Left lung (tissue), 4 donors: ENCODE measurements at regions not wholly inside any gene's neighbourhood (a gene's known extent, or its start where the extent isn't known, plus 50 kb on each side); places are given as distances from the start of the nearest gene placed in this dataset.

Experiments
- ATAC-seq: fragments of 200-7000 bp; cut with Tn5 transposase; one replicate; pipeline ENCODE4 v1.9.1; 2020; ENCODE audit warnings: moderate library complexity
- DNase-seq, 4 donors: peaks; one replicate each; pipeline ENCODE4 v3.0.0-alpha.2; 2013 to 2020
- H3K27ac ChIP-seq, 2 donors: fragments of 200-600 bp; sonication (generic) in 1 of 2; one replicate each; pipeline versions ENCODE4 v1.5.0 to v1.8.0; 2020 to 2021
- H3K27me3 ChIP-seq, 2 donors: fragments of 200-600 bp; sonication (generic) in 1 of 2; one replicate each; pipeline versions ENCODE4 v1.5.0 to v1.8.0; 2020 to 2021
- H3K36me3 ChIP-seq, 2 donors: fragments of 200-600 bp; sonication (generic) in 1 of 2; one replicate each; pipeline versions ENCODE4 v1.5.0 to v1.8.0; 2020 to 2021
- H3K4me1 ChIP-seq, 2 donors: fragments of 200-600 bp; one replicate each; pipeline ENCODE4 v1.8.0; 2021
- H3K4me3 ChIP-seq, 2 donors: fragments of 200-600 bp; sonication (generic) in 1 of 2; one replicate each; pipeline versions ENCODE4 v1.5.0 to v1.8.0; 2020 to 2021; ENCODE audit warnings: mild to moderate bottlenecking in 1 of 2
- H3K9me3 ChIP-seq, 2 donors: fragments of 200-600 bp; sonication (generic) in 1 of 2; one replicate each; pipeline versions ENCODE4 v1.5.0 to v1.8.0; 2020 to 2021
- intact Hi-C, 2 donors: fragments of 100-400 bp; cut with DNase I; formaldehyde crosslinking; loops; one replicate each; pipeline versions ENCODE4 v1.11.2 to v1.14.2; 2022
- TF ChIP-seq, protein P1 (sequence below), 2 donors: fragments of 200-600 bp; sonication (generic) in 1 of 2; IDR thresholded peaks; one replicate each; pipeline versions ENCODE4 v1.5.0 to v1.8.0; 2021; ENCODE audit warnings: antibody characterized with exemption in 2 of 2
- donor health status: DM: no; HTN: yes; CAD: no.
- donor health status: DM: no; HTN: no; CAD: no.

DNA sequence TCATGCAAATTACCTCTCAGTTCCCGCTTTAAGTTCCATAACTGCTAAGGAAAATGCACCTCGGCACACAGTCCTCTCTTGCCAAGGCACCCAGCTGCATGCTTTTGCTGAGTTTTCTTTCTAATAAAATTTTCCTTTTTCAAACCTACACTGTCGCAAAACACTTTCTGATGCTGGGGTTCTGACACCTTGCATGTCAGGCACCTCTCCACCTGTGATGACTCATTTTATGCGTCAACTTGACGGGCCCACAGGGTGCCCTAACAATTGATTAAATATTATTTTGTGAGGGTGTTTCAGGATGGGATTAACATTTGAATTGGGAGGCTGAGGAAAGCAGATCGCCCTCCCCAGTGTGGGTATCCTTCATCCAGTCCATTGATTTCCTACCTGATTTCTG, 291.0 kb upstream of the STS start:
- no peaks in the 10 kb centered on the region for H3K36me3 ChIP-seq
- peaks cover 0 to 11% of the 10 kb centered on the region in 2 donors for H3K9me3 ChIP-seq
- no peak for DNase-seq
- H3K27me3 ChIP-seq = no peaks in the 10 kb centered on the region
- intact Hi-C loops = no loop called here
- H3K4me3 ChIP-seq = no peak overlapping the region
- TF ChIP-seq, protein P1, sequence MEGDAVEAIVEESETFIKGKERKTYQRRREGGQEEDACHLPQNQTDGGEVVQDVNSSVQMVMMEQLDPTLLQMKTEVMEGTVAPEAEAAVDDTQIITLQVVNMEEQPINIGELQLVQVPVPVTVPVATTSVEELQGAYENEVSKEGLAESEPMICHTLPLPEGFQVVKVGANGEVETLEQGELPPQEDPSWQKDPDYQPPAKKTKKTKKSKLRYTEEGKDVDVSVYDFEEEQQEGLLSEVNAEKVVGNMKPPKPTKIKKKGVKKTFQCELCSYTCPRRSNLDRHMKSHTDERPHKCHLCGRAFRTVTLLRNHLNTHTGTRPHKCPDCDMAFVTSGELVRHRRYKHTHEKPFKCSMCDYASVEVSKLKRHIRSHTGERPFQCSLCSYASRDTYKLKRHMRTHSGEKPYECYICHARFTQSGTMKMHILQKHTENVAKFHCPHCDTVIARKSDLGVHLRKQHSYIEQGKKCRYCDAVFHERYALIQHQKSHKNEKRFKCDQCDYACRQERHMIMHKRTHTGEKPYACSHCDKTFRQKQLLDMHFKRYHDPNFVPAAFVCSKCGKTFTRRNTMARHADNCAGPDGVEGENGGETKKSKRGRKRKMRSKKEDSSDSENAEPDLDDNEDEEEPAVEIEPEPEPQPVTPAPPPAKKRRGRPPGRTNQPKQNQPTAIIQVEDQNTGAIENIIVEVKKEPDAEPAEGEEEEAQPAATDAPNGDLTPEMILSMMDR (IDR thresholded peaks at IDR 0.05) = no peak
- ATAC-seq = no peak
- no peaks in the 10 kb centered on the region for H3K4me1 ChIP-seq
- H3K27ac ChIP-seq = no peak overlapping the region

DNA sequence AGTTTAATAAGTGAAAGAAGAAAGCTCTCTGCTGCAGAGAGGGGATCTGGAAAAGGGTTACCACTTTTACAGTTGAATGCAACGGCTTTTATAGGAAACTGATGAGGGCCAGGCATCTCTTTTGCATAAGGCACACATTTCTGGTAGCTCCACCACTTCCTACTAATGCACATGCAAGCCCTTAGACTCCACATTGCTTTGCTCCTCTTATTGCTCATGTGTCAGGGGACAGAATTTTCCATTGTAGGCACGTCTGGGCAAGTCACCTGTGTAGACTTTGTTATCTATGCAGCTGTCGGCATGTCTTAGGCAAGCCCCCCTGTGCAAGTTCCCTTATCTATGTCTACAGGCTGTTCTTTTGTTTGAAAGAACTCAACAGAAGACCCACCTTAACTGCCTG, 294.6 kb upstream of the STS start:
- TF ChIP-seq, protein P1 (IDR thresholded peaks at IDR 0.05) = no peak
- no peaks in the 10 kb centered on the region for H3K27me3 ChIP-seq
- intact Hi-C loops = no loop called here
- no peaks in the 10 kb centered on the region for H3K36me3 ChIP-seq
- no peak overlapping the region for H3K4me3 ChIP-seq
- no peaks in the 10 kb centered on the region for H3K9me3 ChIP-seq
- DNase-seq = no peak
- H3K4me1 ChIP-seq = no peaks in the 10 kb centered on the region
- ATAC-seq = no peak
- no peak overlapping the region for H3K27ac ChIP-seq

DNA sequence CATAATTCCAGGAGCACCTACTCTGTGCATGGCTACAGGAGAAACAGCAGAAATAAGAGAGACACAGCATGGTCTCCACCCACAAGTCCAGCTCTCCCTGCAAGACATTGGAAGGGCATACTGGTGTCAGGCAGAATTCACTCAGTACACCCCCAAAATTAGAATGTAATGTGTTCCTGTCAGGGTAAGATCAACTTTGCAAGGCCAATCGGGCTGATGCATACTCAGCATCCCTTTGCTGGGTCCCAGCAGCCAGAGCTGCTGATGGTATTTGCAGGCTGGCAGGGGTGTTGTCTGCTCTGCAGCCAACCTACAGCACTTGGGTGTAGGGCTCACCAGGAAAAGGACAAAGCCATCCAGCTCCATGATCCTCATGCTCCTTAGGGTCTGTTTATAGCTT, 295.4 kb upstream of the STS start:
- TF ChIP-seq, protein P1 (IDR thresholded peaks at IDR 0.05) = no peak
- DNase-seq (no peak), ATAC-seq (no peak)
- Histone ChIP-seq H3K4me1 (no peaks in the 10 kb centered on the region), H3K27me3 (no peaks in the 10 kb centered on the region), H3K9me3 (no peaks in the 10 kb centered on the region), H3K27ac (no peak overlapping the region), H3K4me3 (no peak overlapping the region), H3K36me3 (no peaks in the 10 kb centered on the region)
- intact Hi-C loops = no loop called here

DNA sequence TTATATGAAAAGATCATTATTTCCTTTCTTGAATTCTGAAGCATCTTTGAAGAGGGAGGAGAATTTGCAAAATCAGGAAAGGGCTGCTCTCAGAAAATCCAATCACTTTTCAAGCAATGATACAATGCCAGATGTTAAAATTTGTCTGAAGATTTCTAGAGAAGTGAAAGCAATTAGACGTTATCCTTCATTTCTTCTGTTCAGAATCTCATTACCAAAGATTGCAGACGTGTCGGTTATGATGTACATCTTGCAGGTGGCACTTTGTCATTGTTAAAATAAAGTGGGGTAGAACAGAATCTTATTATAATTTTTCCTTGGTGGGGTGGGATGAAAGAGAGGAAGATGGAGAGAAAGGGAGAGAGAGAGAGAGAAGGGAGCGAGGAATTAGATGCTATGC, 296.4 kb upstream of the STS start:
- no peaks in the 10 kb centered on the region for H3K4me1 ChIP-seq
- TF ChIP-seq, protein P1 (IDR thresholded peaks at IDR 0.05) = no peak
- H3K9me3 ChIP-seq = no peaks in the 10 kb centered on the region
- H3K27me3 ChIP-seq = no peaks in the 10 kb centered on the region
- DNase-seq (no peak), ATAC-seq (no peak)
- no peak overlapping the region for H3K27ac ChIP-seq
- H3K36me3 ChIP-seq = no peaks in the 10 kb centered on the region
- intact Hi-C loops = no loop called here
- no peak overlapping the region for H3K4me3 ChIP-seq

DNA sequence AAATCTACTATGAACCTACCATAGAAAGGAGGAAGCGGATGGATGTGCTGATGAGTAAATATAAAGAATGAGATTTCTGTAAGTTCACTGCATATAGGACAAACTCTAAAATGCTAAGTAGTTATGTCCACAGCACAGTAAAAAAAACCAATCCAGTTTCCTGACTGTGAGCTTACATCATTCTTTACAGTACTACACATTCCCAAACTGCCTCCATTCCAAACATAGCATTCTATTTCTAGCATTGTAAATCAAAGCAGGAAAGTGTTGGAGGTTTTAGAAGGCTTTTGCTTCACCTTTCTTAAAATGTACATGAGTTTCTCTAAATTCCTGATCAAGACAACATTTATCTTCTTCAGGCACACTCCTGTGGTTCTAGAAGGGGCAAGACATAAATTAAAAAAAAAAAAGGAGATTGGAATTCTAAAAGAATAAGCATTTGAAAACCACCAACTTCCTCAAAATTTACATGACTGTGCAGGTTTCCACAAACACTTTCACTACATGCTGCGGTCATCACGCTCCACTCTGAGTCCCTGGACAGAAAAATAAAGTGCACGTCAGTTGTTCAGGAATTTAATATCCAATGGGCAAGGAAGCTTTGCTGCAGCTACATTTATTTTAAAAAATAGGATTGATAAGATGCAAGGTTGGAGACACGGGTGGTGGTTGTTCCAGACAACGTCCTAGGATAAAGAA, 297.6 kb upstream of the STS start:
- Histone ChIP-seq H3K4me1 (no peaks in the 10 kb centered on the region), H3K27ac (no peak overlapping the region), H3K27me3 (no peaks in the 10 kb centered on the region), H3K9me3 (no peaks in the 10 kb centered on the region), H3K36me3 (no peaks in the 10 kb centered on the region), H3K4me3 (no peak overlapping the region)
- peak; percentile 36 for ATAC-seq
- intact Hi-C loops = no loop called here
- TF ChIP-seq, protein P1 (IDR thresholded peaks at IDR 0.05) = no peak
- peak in 1 of 4 donors; percentile 1 for DNase-seq
